NB4 (cell line): ENCODE measurements at regions not wholly inside any gene's neighbourhood (a gene's known extent, or its start where the extent isn't known, plus 50 kb on each side); places are given as distances from the start of the nearest gene placed in this dataset.

Experiments
- DNase-seq: peaks from one replicate; pipeline ENCODE4 v3.0.0; 2010; ENCODE audit warnings: low read depth
- H3K4me3 ChIP-seq: one replicate; pipeline ENCODE4 v1.5.1; 2011; ENCODE audit warnings: mild to moderate bottlenecking, low read depth, low read length, moderate library complexity
- CTCF ChIP-seq: IDR thresholded peaks from one replicate; pipeline ENCODE4 v1.5.1; 2012; ENCODE audit warnings: low read depth, low read length
- MAX ChIP-seq: IDR thresholded peaks from 2 replicates; pipeline ENCODE4 v1.6.1; 2011; ENCODE audit warnings: low read depth, low read length
- MYC ChIP-seq: IDR thresholded peaks from 2 replicates; pipeline ENCODE4 v1.6.1; 2011; ENCODE audit warnings: low read depth, low read length
- POLR2A ChIP-seq: IDR thresholded peaks from 2 replicates; pipeline ENCODE4 v1.6.1; 2011; ENCODE audit warnings: mild to moderate bottlenecking; ENCODE audit not compliant: insufficient read length; ENCODE audit errors: extremely low read depth

- TF ChIP-seq MAX (no peak), POLR2A (no peak), CTCF (no peak), MYC (no peak)
- DNase-seq = no peak
- no peak overlapping the region for H3K4me3 ChIP-seq
Observed at GRCh38 chr11:69981119-69981784, 96.9 kb upstream of the ANO1 start.

DNA sequence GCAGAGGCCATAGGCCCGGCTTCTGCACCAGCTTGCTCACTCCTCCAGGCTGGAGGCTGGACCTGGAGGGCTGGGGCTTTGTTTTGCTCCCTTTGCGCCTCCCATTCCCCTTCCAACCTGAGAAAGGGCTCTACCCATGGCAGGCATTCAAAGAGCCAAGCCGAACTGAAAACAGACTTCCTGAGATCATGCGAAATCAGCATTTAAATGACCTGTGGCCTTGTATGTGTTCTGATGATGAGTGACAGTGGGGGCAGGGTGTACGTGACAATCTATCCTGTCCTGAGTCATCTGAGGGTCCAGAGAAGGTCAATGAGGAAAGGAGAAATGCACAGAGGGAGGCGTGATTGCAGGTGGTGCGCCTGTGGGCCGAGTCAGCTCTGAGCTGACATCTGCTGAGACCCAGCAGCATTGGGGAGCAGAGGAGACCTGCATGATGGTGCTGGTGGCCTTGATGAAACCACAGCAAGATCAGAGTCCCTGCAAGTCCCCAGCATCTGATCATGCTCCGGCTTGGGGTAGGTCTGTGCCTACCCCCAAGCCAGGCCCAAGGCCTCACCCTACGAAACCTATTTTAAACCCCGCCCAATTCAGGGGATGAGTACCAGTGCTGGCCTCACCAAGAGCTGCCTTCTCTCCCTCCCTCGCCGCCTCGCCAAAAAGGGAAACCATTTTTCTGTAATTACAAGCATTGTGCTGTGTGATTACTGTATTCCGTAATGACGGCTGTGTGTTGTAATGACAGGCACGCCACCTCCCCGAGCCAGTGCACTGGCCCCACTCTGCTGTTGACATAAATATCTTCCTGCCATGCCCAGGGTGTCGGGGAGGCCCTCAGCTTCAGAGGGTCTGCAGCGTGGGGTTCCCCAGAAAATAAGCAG lies 95.2 kb upstream of the ANO1 start:
- no peak overlapping the region for H3K4me3 ChIP-seq
- TF ChIP-seq CTCF (no peak), POLR2A (no peak), MAX (no peak), MYC (no peak)
- no peak for DNase-seq

GRCh38 chr11:69983571-69983877 lies 94.6 kb upstream of the ANO1 start:
- TF ChIP-seq MAX (no peak), POLR2A (no peak), MYC (no peak), CTCF (no peak)
- H3K4me3 ChIP-seq = no peak overlapping the region
- DNase-seq = no peak

DNA sequence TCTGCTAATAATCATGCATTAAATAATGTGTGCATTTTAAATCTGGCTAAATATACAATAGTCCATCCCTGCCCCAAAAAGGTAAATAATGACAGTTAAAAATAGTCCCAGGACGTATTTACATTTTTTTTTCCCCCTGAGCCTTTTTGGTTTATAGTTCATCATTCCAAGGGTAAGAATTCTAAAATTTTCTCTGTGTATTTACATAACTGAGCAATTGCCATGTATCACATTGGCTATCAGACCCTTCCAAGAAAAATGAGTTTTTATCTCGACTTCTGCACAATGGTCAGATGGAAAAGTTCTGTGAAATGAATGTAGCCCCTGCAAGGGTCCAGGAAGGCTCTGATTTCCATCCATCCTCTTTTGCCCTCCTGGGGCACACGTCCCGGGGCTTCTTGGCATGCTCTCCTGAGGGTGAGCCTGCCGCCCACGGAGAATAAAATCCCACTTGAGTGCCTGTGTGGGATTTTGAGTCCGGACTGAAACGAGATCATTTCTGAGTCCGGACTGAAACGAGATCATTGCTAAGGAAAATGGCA lies 94.1 kb upstream of the ANO1 start:
- DNase-seq = no peak
- no peak overlapping the region for H3K4me3 ChIP-seq
- TF ChIP-seq MAX (no peak), CTCF (no peak), MYC (no peak), POLR2A (no peak)

DNA sequence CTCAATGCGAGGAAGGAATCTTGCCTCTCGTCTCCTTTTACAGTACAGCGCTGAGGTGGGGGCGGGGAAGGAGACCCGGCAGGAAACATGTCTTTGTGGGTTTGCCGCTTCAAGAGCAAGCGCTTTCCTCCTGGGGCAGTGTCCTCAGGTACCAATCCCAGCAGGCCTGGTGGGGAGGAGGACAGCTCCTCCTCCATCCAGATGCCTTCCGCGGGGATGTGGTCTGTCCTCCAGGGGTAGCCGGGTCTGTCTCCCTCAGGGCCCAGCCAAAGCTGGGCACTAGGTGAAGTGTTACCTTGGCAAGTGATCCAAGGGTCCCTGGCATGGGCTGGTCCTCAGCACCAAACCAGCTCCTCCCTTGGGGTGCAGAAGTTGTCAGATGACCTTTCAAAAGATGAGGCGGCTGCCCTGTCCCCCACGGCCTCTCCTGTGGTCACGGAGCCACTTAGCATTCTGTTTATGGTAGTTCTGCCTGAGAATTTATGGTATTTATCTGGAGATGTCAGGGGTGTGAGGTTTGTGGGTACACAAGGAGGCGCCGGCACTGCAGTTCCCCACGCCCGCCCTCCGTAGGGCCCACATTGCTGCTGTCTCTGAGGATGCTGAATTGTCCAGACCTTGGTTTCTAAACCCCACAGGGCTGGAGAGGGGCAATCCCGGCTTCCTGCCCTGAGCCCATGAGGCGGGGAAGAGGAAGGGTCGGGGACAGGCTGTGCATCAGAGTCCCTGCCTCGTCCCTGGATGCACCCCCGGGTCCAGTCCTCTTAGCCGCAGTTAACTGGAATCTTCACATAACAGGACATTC lies 93.5 kb upstream of the ANO1 start:
- no peak for DNase-seq
- H3K4me3 ChIP-seq = no peak overlapping the region
- no peak for TF ChIP-seq POLR2A
- TF ChIP-seq MAX = no peak
- no peak for TF ChIP-seq CTCF
- no peak for TF ChIP-seq MYC
